ENCODE measurements at regions not wholly inside any gene's neighbourhood (a gene's known extent, or its start where the extent isn't known, plus 50 kb on each side); places are given as distances from the start of the nearest gene placed in this dataset.

GRCh38 chr3:160150525-160150924 is 74.7 kb upstream of the C3orf80 start:
- TF ChIP-seq CTCF (IDR thresholded peaks at IDR 0.05; ENCODE audit: borderline replicate concordance, extremely low read depth, low read length, poor library complexity, severe bottlenecking) (no peak), EZH2 (IDR thresholded peaks at IDR 0.05; ENCODE audit: borderline replicate concordance, low read depth, low read length, severe bottlenecking) (no peak)
